OCI-LY7 (cell line): ENCODE measurements at regions not wholly inside any gene's neighbourhood (a gene's known extent, or its start where the extent isn't known, plus 50 kb on each side); places are given as distances from the start of the nearest gene placed in this dataset.

Experiments used
- BruUV-seq: library from RNA; stranded (reverse); fragments of 400-500 nt; replicated peaks from 2 replicates; lab custom pipeline; 2021; lab: Mats Ljungman, UMichigan
- CTCF ChIA-PET: fragments of 300-600 bp; sonication (Branson Sonifier 250); formaldehyde crosslinking; loops from one replicate; lab custom pipeline; 2022; ENCODE audit warnings: antibody characterized with exemption; ENCODE audit not compliant: unreplicated experiment; lab: Charles Lee
- POLR2A ChIA-PET: fragments of 300-600 bp; sonication (Branson Sonifier 250); formaldehyde crosslinking; loops from one replicate; lab custom pipeline; 2022; ENCODE audit warnings: antibody characterized with exemption; lab: Charles Lee
- DNase-seq: peaks from one replicate; pipeline ENCODE4 v3.0.0-alpha.2; 2015; ENCODE audit warnings: low spot score
- H2AFZ ChIP-seq: fragments of 200-600 bp; sonication (generic), shearing (Covaris generic); 2 replicates; pipeline ENCODE4 v1.6.1; 2014; ENCODE audit warnings: mild to moderate bottlenecking, antibody characterized with exemption, low read length, moderate library complexity
- H3K27ac ChIP-seq: fragments of 200-600 bp; sonication (generic); 2 replicates; pipeline ENCODE4 v1.5.1; 2014; ENCODE audit warnings: mixed run types, low read depth, mild to moderate bottlenecking, moderate library complexity, low read length, inconsistent platforms; ENCODE audit not compliant: poor library complexity, severe bottlenecking
- H3K36me3 ChIP-seq: fragments of 200-600 bp; sonication (generic); 2 replicates; pipeline ENCODE4 v1.6.1; 2014; ENCODE audit warnings: mild to moderate bottlenecking, antibody characterized with exemption, low read length, moderate library complexity, mixed read lengths; ENCODE audit not compliant: insufficient read depth
- H3K4me1 ChIP-seq: fragments of 200-600 bp; sonication (generic); 2 replicates; pipeline ENCODE4 v1.5.1; 2014; ENCODE audit warnings: mild to moderate bottlenecking, low read length; ENCODE audit not compliant: insufficient read depth, poor library complexity, severe bottlenecking
- H3K4me2 ChIP-seq: fragments of 200-600 bp; sonication (generic); 2 replicates; pipeline ENCODE4 v1.6.1; 2014; ENCODE audit warnings: mild to moderate bottlenecking, low read length
- H3K4me3 ChIP-seq: fragments of 200-600 bp; sonication (generic); 2 replicates; pipeline ENCODE4 v1.5.1; 2014; ENCODE audit warnings: mild to moderate bottlenecking, low read depth, low read length; ENCODE audit not compliant: poor library complexity, severe bottlenecking
- H3K79me2 ChIP-seq: fragments of 200-600 bp; sonication (generic); 2 replicates; pipeline ENCODE4 v1.6.1; 2016; ENCODE audit warnings: low read depth, mild to moderate bottlenecking, low read length, moderate library complexity, mixed read lengths; ENCODE audit not compliant: insufficient read depth
- H3K9me2 ChIP-seq: fragments of 200-600 bp; sonication (generic); 2 replicates; pipeline ENCODE4 v1.6.1; 2016; ENCODE audit warnings: mild to moderate bottlenecking, low read length, mixed read lengths; ENCODE audit not compliant: insufficient read depth
- H3K9me3 ChIP-seq: fragments of 200-600 bp; sonication (generic); 2 replicates; pipeline ENCODE4 v1.6.1; 2014; ENCODE audit warnings: mild to moderate bottlenecking, mixed run types, low read length, mixed read lengths
- H4K20me1 ChIP-seq: fragments of 200-600 bp; sonication (generic); 2 replicates; pipeline ENCODE4 v1.6.1; 2014; ENCODE audit warnings: mild to moderate bottlenecking, antibody characterized with exemption, low read length, moderate library complexity, mixed read lengths; ENCODE audit not compliant: insufficient read depth
- EZH2phosphoT487 ChIP-seq: fragments of 200-600 bp; sonication (generic); IDR thresholded peaks from 2 replicates; pipeline ENCODE4 v1.6.1; 2018; ENCODE audit warnings: low read depth, borderline replicate concordance, mild to moderate bottlenecking, mixed run types, antibody characterized with exemption, low read length, moderate library complexity, mixed read lengths
- intact Hi-C: fragments of 100-400 bp; cut with micrococcal nuclease; formaldehyde crosslinking; loops from one replicate; pipeline ENCODE4 v1.10.0; 2022; ENCODE audit not compliant: unreplicated experiment
- TF ChIP-seq, protein P1 (sequence below): fragments of 200-600 bp; sonication (generic); conservative IDR thresholded peaks from 2 replicates; pipeline ENCODE4 v1.5.1; 2014; ENCODE audit warnings: mild to moderate bottlenecking, antibody characterized with exemption, low read length, moderate library complexity, mixed read lengths

GRCh38 chr1:14082331-14082730 lies 382.3 kb downstream of the PRDM2 start:
- Histone ChIP-seq H3K4me1 (no peaks in the 10 kb centered on the region), H3K36me3 (no peaks in the 10 kb centered on the region), H3K9me2 (no peaks in the 10 kb centered on the region), H3K9me3 (no peaks in the 10 kb centered on the region), H3K4me3 (no peak overlapping the region), H4K20me1 (no peaks in the 10 kb centered on the region), H3K27ac (no peak overlapping the region), H3K4me2 (no peak overlapping the region), H3K79me2 (no peaks in the 10 kb centered on the region), H2AFZ (no peak overlapping the region)
- intact Hi-C loops = no loop called here
- ChIA-PET POLR2A (no interaction called here), CTCF (no interaction called here)
- no peak for DNase-seq
- BruUV-seq = no TSS peak
- no peak for TF ChIP-seq EZH2phosphoT487
- TF ChIP-seq, protein P1, sequence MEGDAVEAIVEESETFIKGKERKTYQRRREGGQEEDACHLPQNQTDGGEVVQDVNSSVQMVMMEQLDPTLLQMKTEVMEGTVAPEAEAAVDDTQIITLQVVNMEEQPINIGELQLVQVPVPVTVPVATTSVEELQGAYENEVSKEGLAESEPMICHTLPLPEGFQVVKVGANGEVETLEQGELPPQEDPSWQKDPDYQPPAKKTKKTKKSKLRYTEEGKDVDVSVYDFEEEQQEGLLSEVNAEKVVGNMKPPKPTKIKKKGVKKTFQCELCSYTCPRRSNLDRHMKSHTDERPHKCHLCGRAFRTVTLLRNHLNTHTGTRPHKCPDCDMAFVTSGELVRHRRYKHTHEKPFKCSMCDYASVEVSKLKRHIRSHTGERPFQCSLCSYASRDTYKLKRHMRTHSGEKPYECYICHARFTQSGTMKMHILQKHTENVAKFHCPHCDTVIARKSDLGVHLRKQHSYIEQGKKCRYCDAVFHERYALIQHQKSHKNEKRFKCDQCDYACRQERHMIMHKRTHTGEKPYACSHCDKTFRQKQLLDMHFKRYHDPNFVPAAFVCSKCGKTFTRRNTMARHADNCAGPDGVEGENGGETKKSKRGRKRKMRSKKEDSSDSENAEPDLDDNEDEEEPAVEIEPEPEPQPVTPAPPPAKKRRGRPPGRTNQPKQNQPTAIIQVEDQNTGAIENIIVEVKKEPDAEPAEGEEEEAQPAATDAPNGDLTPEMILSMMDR = no peak

DNA sequence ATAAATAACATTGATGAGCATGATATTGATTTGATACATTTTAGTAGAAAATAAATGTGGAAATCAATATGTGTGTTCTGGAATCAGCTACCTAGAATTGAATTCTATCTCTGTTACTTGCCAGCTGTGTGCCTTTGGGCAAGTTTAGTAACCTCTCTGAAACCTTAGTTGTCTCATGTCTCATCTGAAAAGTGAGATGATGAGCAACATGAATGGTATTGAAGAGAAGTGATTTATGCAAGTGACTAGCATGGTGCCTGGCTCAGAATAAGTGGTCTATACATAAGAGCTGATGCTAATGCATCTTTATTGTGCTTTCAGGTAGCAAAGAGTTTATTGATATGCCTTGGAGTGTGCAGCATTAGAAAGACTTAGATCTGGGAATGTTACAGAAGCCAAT lies 383.3 kb downstream of the PRDM2 start:
- CTCF ChIA-PET = no interaction called here
- DNase-seq = no peak

DNA sequence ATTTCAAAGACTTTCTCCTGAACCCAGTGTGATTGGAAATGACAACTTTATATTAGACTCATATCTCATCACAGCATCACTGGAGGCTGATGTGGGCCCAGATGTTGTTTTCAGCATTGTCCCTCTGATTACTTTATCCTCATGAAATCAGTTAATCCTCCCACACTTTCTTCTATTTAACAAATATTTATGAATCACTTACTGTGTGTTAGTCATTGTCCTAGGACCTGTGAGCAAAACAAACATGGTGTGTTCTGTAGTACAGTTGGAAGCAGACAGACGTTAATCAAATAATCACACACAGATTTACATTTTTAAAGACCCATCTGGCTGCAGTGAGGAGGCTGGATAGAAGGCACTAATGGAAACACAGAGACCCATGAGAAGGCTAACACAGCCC lies 383.7 kb downstream of the PRDM2 start:
- H3K9me2 ChIP-seq = no peaks in the 10 kb centered on the region
- no peaks in the 10 kb centered on the region for H3K36me3 ChIP-seq
- H3K79me2 ChIP-seq = no peaks in the 10 kb centered on the region
- H2AFZ ChIP-seq = no peak overlapping the region
- intact Hi-C loops = no loop called here
- no peaks in the 10 kb centered on the region for H3K4me1 ChIP-seq
- POLR2A ChIA-PET = no interaction called here
- no peak overlapping the region for H3K27ac ChIP-seq
- H3K4me3 ChIP-seq = no peak overlapping the region
- H4K20me1 ChIP-seq = no peaks in the 10 kb centered on the region
- CTCF ChIA-PET = no interaction called here
- no peak for TF ChIP-seq EZH2phosphoT487
- TF ChIP-seq, protein P1 = no peak
- BruUV-seq = no TSS peak
- no peak for DNase-seq
- H3K9me3 ChIP-seq = no peaks in the 10 kb centered on the region
- no peak overlapping the region for H3K4me2 ChIP-seq

More for the DNA sequence above, 383.3 kb downstream of the PRDM2 start:
- TF ChIP-seq, protein P1 = no peak
- TF ChIP-seq EZH2phosphoT487 = no peak
- H3K36me3 ChIP-seq = no peaks in the 10 kb centered on the region
- H3K79me2 ChIP-seq = no peaks in the 10 kb centered on the region
- POLR2A ChIA-PET = no interaction called here
- H2AFZ ChIP-seq = no peak overlapping the region
- H3K9me3 ChIP-seq = no peaks in the 10 kb centered on the region
- intact Hi-C loops = no loop called here
- H3K9me2 ChIP-seq = no peaks in the 10 kb centered on the region
- H3K4me1 ChIP-seq = no peaks in the 10 kb centered on the region
- H3K4me3 ChIP-seq = no peak overlapping the region
- H3K4me2 ChIP-seq = no peak overlapping the region
- no peak overlapping the region for H3K27ac ChIP-seq
- BruUV-seq = no TSS peak
- no peaks in the 10 kb centered on the region for H4K20me1 ChIP-seq
